Nephron (organoid): ENCODE measurements at regions not wholly inside any gene's neighbourhood (a gene's known extent, or its start where the extent isn't known, plus 50 kb on each side); places are given as distances from the start of the nearest gene placed in this dataset.
A peak's percentile ranks its signal among the peaks of the same experiment; 100 is the strongest.

ENCODE experiments used
- H3K27ac Mint-ChIP-seq, 3 experiments: 2 replicates each; pipeline ENCODE4 v1.8.0; 2020; ENCODE audit warnings: mixed read lengths in 3 of 3, mild to moderate bottlenecking in 2 of 3, moderate library complexity in 1 of 3
- H3K27me3 Mint-ChIP-seq: 2 replicates; pipeline ENCODE4 v1.8.0; 2021; ENCODE audit warnings: low read depth, mild to moderate bottlenecking, moderate library complexity, mixed read lengths
- H3K36me3 Mint-ChIP-seq: 2 replicates; pipeline ENCODE4 v1.8.0; 2020; ENCODE audit warnings: low read depth, mixed read lengths
- H3K4me1 Mint-ChIP-seq: 2 replicates; pipeline ENCODE4 v1.8.0; 2020; ENCODE audit warnings: mixed read lengths
- H3K4me3 Mint-ChIP-seq, 3 experiments: 2 replicates each; pipeline ENCODE4 v1.8.0; 2020; ENCODE audit warnings: mild to moderate bottlenecking in 3 of 3, mixed read lengths in 3 of 3, moderate library complexity in 2 of 3
- H3K9me3 Mint-ChIP-seq: 2 replicates; pipeline ENCODE4 v1.8.0; 2020; ENCODE audit warnings: mixed read lengths
- CTCF ChIP-seq, 3 experiments: fragments of 200-600 bp; sonication (generic); IDR thresholded peaks; one replicate each; pipeline ENCODE4 v1.5.0; 2021; ENCODE audit warnings: antibody characterized with exemption in 3 of 3; ENCODE audit not compliant: unreplicated experiment in 3 of 3

- no peaks in the 10 kb centered on the region for H3K36me3 Mint-ChIP-seq
These were observed 130.5 kb downstream of the CEBPB start for GRCh38 chr20:50320901-50321796.

GRCh38 chr20:50321797-50322480 is 131.3 kb downstream of the CEBPB start:
- no peak overlapping the region for H3K4me3 Mint-ChIP-seq
- no peaks in the 10 kb centered on the region for H3K9me3 Mint-ChIP-seq
- H3K27ac Mint-ChIP-seq, result peak overlapping the region in 2 of 3 experiments; percentile 70 to 89
- H3K4me1 Mint-ChIP-seq, result peaks cover 27% of the 10 kb centered on the region
- TF ChIP-seq CTCF (IDR thresholded peaks at IDR 0.05; ENCODE audit: unreplicated experiment in 3 of 3), result no peak
- H3K36me3 Mint-ChIP-seq, result no peaks in the 10 kb centered on the region
- peaks cover 10% of the 10 kb centered on the region for H3K27me3 Mint-ChIP-seq

More at GRCh38 chr20:50320901-50321796, 130.5 kb downstream of the CEBPB start:
- peaks cover 28% of the 10 kb centered on the region for H3K4me1 Mint-ChIP-seq
- no peaks in the 10 kb centered on the region for H3K9me3 Mint-ChIP-seq
- TF ChIP-seq CTCF (IDR thresholded peaks at IDR 0.05; ENCODE audit: unreplicated experiment in 3 of 3), result no peak
- peak overlapping the region in 1 of 3 experiments; percentile 48 for H3K4me3 Mint-ChIP-seq
- H3K27me3 Mint-ChIP-seq, result peaks cover 14% of the 10 kb centered on the region
- peak overlapping the region in 2 of 3 experiments; percentile 70 to 89 for H3K27ac Mint-ChIP-seq

- H3K4me3 Mint-ChIP-seq, result no peak overlapping the region
- H3K36me3 Mint-ChIP-seq, result no peaks in the 10 kb centered on the region
- H3K4me1 Mint-ChIP-seq, result peaks cover 23% of the 10 kb centered on the region
- no peak for TF ChIP-seq CTCF (IDR thresholded peaks at IDR 0.05; ENCODE audit: unreplicated experiment in 3 of 3)
- H3K27me3 Mint-ChIP-seq, result peaks cover 9% of the 10 kb centered on the region
- H3K27ac Mint-ChIP-seq, result peak overlapping the region; percentile 8 to 24 (median 10)
- H3K9me3 Mint-ChIP-seq, result no peaks in the 10 kb centered on the region
These were observed 132.1 kb downstream of the CEBPB start for GRCh38 chr20:50322703-50323131.

GRCh38 chr20:50323209-50323608 is 132.6 kb downstream of the CEBPB start:
- no peak overlapping the region for H3K27ac Mint-ChIP-seq
- no peak overlapping the region for H3K4me3 Mint-ChIP-seq
- no peak for TF ChIP-seq CTCF (IDR thresholded peaks at IDR 0.05; ENCODE audit: unreplicated experiment in 3 of 3)
- peaks cover 21% of the 10 kb centered on the region for H3K4me1 Mint-ChIP-seq
- no peaks in the 10 kb centered on the region for H3K9me3 Mint-ChIP-seq
- peaks cover 13% of the 10 kb centered on the region for H3K27me3 Mint-ChIP-seq
- no peaks in the 10 kb centered on the region for H3K36me3 Mint-ChIP-seq

- peaks cover 18% of the 10 kb centered on the region for H3K4me1 Mint-ChIP-seq
- TF ChIP-seq CTCF (IDR thresholded peaks at IDR 0.05; ENCODE audit: unreplicated experiment in 3 of 3), result no peak
- no peak overlapping the region for H3K27ac Mint-ChIP-seq
- no peak overlapping the region for H3K4me3 Mint-ChIP-seq
- H3K27me3 Mint-ChIP-seq, result peaks cover 9% of the 10 kb centered on the region
- H3K36me3 Mint-ChIP-seq, result no peaks in the 10 kb centered on the region
- H3K9me3 Mint-ChIP-seq, result no peaks in the 10 kb centered on the region
These were observed 133.4 kb downstream of the CEBPB start for GRCh38 chr20:50323777-50324775.
